HL-60 (cell line): ENCODE measurements at regions not wholly inside any gene's neighbourhood (a gene's known extent, or its start where the extent isn't known, plus 50 kb on each side); places are given as distances from the start of the nearest gene placed in this dataset.

Experiments used
- DNase-seq, 2 experiments: peaks; one replicate each; pipeline ENCODE4 v3.0.0-alpha.2; 2010 to 2020; ENCODE audit warnings: low read depth in 1 of 2, low spot score in 1 of 2
- H3K27ac ChIP-seq: fragments of 250-450 bp; sonication (Bioruptor Pico); replicated peaks from 2 replicates; pipeline ENCODE4 v1.5.1; 2020; ENCODE audit warnings: mild to moderate bottlenecking, moderate library complexity
- H3K27me3 ChIP-seq: fragments of 250-450 bp; sonication (Bioruptor Pico); 2 replicates; pipeline ENCODE4 v1.5.1; 2021; ENCODE audit warnings: mild to moderate bottlenecking, moderate library complexity; ENCODE audit not compliant: insufficient read depth, poor library complexity, severe bottlenecking
- H3K4me3 ChIP-seq: replicated peaks from 2 replicates; pipeline ENCODE4 v1.5.1; 2011; ENCODE audit warnings: mild to moderate bottlenecking, control low read depth, low read length; ENCODE audit not compliant: insufficient read depth
- CTCF ChIP-seq: IDR thresholded peaks from one replicate; pipeline ENCODE4 v1.5.1; 2011; ENCODE audit warnings: low read length, control low read depth, inconsistent platforms; ENCODE audit not compliant: insufficient read depth
- GABPA ChIP-seq: IDR thresholded peaks from 2 replicates; pipeline ENCODE4 v1.6.1; 2012; ENCODE audit warnings: low read depth
- POLR2AphosphoS5 ChIP-seq: IDR thresholded peaks from 2 replicates; pipeline ENCODE4 v1.6.1; 2012; ENCODE audit warnings: low read depth
- REST ChIP-seq: IDR thresholded peaks from 2 replicates; pipeline ENCODE4 v1.6.1; 2012; ENCODE audit warnings: low read depth; ENCODE audit not compliant: insufficient replicate concordance
- SPI1 ChIP-seq: IDR thresholded peaks from 2 replicates; pipeline ENCODE4 v1.6.1; 2012; ENCODE audit warnings: low read depth, mild to moderate bottlenecking, borderline replicate concordance

- Histone ChIP-seq H3K27me3 (no peaks in the 10 kb centered on the region), H3K27ac (no peak overlapping the region), H3K4me3 (no peak overlapping the region)
- no peak for DNase-seq
- no peak for TF ChIP-seq CTCF
- TF ChIP-seq GABPA, result no peak
These were observed 2101.6 kb downstream of the MAT2B start for GRCh38 chr5:165607026-165607425.

- Histone ChIP-seq H3K27me3 (no peaks in the 10 kb centered on the region), H3K4me3 (no peak overlapping the region), H3K27ac (no peak overlapping the region)
- DNase-seq, result no peak
- TF ChIP-seq REST (no peak), SPI1 (no peak), POLR2AphosphoS5 (no peak), CTCF (no peak), GABPA (no peak)
These were observed 2104.5 kb downstream of the MAT2B start for GRCh38 chr5:165609871-165610270.

- DNase-seq, result peak; percentile 28 to 56
- Histone ChIP-seq H3K4me3 (no peak overlapping the region), H3K27me3 (no peaks in the 10 kb centered on the region), H3K27ac (no peak overlapping the region)
- TF ChIP-seq SPI1 (no peak), CTCF (peak; percentile 6)
These were observed 2111.3 kb downstream of the MAT2B start for GRCh38 chr5:165616490-165617405.

GRCh38 chr5:165617491-165617890 is 2112.1 kb downstream of the MAT2B start:
- no peak for TF ChIP-seq SPI1
- no peak for TF ChIP-seq CTCF
- no peak for TF ChIP-seq POLR2AphosphoS5
- TF ChIP-seq REST, result no peak
- no peak for TF ChIP-seq GABPA
- Histone ChIP-seq H3K27ac (no peak overlapping the region), H3K4me3 (no peak overlapping the region), H3K27me3 (no peaks in the 10 kb centered on the region)
- no peak for DNase-seq
